HG03432 (cell line): ENCODE measurements at regions not wholly inside any gene's neighbourhood (a gene's known extent, or its start where the extent isn't known, plus 50 kb on each side); places are given as distances from the start of the nearest gene placed in this dataset.

Experiments
- ATAC-seq: cut with Tn5 transposase; IDR thresholded peaks from one replicate; pipeline ENCODE4 v1.9.1; 2021; ENCODE audit warnings: mild to moderate bottlenecking, moderate library complexity; ENCODE audit not compliant: unreplicated experiment

DNA sequence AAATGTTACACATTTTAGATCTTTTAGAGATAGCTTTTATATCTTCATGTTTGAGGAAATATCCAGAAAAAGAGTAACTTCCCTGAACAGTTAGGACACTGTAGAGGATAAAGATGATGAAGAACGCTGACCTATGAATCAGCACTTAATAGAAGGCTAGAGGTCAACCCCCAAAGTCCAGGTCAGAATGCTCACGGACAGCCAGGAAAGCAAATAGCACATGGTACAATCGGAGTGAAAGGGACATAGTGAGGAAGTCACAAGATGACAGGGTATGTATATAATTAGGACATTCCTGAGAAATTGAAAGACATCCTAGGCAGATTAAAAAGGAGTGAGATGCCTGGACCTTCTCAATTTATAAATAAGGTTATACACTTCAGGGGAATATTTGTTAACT, 55.1 kb upstream of the CNTNAP4 start:
- no peak for ATAC-seq

DNA sequence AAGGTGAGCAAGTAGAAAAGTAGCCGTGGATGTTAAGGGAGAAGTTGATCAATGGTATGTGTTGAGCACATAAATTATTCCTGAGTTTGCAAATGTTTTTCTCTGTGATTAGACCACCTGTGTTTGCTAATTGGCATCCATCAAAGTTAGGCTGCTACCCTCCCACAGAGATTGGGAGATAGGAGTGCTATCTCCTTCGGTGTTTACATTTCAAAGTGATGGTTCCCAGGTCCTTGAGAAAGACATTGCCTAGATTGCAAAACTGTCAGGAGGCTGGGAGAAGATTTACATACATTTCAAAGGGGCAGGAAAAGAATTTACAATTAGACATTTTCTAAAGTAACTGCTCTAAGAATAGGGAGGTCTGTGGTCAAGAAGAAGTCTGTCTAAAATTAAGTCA, 54.3 kb upstream of the CNTNAP4 start:
- ATAC-seq = no peak

- ATAC-seq = no peak
Observed at GRCh38 chr16:76226011-76226410, 51.2 kb upstream of the CNTNAP4 start.

- ATAC-seq = no peak
Observed at GRCh38 chr16:76226481-76226880, 50.7 kb upstream of the CNTNAP4 start.
